Fibroblast of skin of right quadriceps (primary cell): ENCODE measurements at regions not wholly inside any gene's neighbourhood (a gene's known extent, or its start where the extent isn't known, plus 50 kb on each side); places are given as distances from the start of the nearest gene placed in this dataset.
"Not testable (repeated sequence)": the region's sequence is repeated elsewhere in the genome, so short reads cannot be mapped to it uniquely, and the experiment has no call there.

Experiments used
- DNase-seq: peaks from one replicate; pipeline ENCODE4 v3.0.0-alpha.2; 2013

DNA sequence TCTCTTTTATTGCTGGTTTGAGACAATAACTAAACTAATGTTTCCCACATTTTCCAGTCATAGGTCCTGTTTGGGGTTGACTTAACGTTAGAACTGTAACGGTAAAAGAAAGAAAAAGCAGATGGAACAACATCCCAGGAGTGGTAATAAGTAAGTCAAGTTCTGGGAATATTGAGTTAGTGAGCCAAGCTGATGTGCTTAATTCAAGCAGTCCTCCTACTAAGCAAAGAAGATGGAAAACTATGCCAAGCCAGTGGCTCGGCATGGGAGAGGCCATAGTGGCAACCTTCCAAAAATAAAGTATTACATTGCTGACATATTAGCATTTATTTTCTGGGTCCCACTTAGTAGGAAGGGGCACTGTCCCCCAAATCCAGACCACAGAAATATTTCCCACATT lies 161.7 kb upstream of the CDH5 start:
- peak; percentile 69 for DNase-seq

DNA sequence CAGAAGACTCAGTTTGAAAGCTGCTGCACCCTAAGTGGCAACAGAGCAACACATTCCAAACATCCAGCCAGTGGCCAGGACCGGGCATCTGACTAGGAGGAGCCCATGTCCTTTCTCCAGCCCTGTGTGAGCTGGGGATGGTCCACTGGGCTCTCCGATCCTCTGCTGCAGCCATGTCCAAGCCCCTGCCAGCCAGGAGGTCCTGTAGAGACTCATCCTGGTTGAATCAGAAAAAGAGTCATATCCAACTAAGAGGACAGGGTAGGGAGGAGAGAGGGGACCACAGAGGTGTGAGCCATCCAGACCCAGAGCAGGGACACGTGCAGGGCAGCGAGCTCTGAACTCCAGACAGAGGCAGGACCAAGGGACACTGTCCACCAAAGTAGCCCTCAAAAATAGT lies 163.0 kb upstream of the CDH5 start:
- DNase-seq: no peak

DNA sequence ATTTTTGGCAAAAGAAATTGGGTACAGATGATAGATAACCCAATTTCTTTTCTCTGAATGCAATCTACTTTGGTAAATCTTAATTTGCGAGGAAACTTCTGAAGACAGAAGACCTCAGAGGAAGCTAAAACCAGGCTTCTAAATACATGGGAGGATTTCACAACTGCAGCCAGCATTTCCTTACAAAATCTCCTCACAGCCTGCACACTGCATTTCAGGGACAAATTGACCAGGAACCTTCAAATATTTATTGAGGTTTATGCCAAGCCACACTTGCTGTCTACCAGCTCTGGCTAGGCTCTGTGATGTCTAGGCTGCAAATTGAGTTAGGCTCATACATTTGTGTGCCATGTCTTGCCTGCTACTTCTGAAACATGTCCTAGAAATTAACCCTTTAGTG lies 167.3 kb upstream of the CDH5 start:
- DNase-seq: no peak

DNA sequence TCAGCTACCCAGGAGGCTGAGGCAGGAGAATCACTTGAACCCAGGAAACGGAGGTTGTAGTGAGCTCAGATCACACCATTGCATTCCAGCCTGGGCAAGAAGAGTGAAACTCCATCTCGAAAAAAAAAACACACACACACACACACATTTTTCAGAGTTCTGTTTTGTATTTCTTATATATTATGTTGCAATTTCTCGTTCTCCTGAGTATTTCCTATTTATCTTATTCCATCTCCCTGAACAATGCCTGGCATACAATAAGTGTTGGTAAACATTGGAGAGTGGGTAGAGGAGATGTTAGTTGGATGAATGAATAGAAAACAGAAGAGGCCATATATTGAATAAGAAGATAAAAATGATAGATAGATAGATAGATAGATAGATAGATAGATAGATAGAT lies 167.8 kb upstream of the CDH5 start:
- DNase-seq: no peak

GRCh38 chr16:66197668-66198278 lies 168.7 kb upstream of the CDH5 start:
- no peak for DNase-seq

- DNase-seq: no peak
Observed at GRCh38 chr16:66196770-66197169, 169.7 kb upstream of the CDH5 start.

GRCh38 chr16:66194866-66195265 lies 171.6 kb upstream of the CDH5 start:
- no peak for DNase-seq

GRCh38 chr16:66193543-66194229 lies 172.8 kb upstream of the CDH5 start:
- DNase-seq: no peak

GRCh38 chr16:66190411-66190810 lies 176.1 kb upstream of the CDH5 start:
- DNase-seq: no peak

DNA sequence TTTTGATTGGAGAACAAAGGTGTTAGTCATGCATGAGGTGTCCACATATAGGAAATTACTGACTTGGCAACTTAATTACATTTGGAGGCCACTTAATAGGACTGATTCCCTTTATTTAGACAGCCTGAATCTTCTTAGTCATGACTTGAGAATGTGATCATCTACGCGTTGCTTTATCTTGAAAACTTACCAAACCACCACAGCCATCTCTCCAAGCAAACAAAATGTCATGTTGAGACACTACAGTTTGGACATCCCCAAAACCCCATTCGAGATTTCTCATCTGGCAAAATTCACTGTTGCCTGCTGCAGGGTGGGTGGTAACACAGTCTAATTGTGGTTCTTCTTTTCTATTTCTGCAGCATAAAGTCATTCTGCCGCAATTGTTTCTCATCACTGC lies 176.5 kb upstream of the CDH5 start:
- DNase-seq: peak; percentile 95

- DNase-seq: peak; percentile 77
Observed at GRCh38 chr16:66188917-66189725, 177.4 kb upstream of the CDH5 start.

- DNase-seq: no peak
Observed at GRCh38 chr16:66186251-66186785, 180.2 kb upstream of the CDH5 start.

DNA sequence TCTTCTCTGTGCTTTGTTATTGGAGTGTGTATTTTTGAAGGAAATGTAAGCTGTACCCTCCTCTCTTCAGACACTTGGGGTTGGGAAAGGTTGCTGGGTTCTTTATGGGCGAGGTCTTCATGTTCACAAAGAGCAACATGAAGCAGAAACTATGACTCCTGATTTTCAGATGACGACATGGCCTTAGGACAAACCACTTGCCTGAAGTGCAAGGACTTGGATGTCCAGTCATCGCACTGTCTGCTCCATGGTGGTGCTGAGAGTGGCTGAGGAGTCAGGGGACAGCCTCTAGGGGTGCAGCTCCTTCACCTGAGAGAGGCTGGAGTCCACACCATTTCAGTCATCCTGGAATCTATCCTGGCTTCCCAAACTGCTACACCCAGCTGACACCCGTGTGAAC lies 183.9 kb upstream of the CDH5 start:
- no peak for DNase-seq

DNA sequence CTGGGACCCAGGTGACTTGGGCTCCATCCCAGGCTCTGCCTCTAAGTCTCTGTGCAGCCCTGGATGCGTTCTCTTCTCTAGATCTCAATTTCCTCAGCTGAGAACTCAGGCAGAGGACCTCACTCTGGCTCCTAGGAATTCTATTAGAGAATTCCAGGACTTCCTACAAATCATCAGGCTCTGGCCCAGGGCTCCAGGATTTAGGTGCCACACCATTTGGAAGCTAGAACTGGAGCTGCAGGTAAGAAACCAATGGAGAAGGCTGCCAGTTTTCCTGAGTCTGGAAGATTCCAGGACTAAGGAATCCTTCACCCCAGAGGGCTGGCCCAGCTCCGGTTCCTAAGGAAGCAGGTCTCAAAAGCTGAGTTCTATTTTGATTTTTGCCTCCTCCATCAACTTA lies 189.8 kb upstream of the CDH5 start:
- DNase-seq: no peak

GRCh38 chr16:66176111-66176510 lies 190.4 kb upstream of the CDH5 start:
- no peak for DNase-seq

GRCh38 chr16:66175636-66176035 lies 190.9 kb upstream of the CDH5 start:
- DNase-seq: no peak

GRCh38 chr16:66175058-66175457 lies 191.4 kb upstream of the CDH5 start:
- DNase-seq: no peak

DNA sequence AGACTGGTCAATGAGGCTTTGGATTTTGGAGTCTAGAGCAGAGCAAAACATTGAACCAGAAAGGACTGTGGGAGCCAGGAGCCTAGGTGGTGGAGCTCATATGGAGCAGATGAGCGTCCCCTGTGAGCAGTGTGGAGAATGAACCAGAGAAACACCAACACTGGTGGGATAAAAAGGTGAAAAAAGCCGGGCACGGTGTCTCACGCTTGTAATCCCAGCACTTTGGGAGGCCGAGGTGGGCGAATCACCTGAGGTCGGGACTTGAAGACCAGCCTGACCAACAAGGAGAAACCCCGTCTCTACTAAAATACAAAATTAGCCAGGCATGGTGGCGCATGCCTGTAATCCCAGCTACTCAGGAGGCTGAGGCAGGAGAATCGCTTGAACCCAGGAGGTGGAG lies 192.7 kb upstream of the CDH5 start:
- DNase-seq: not testable (repeated sequence)

GRCh38 chr16:66173181-66173580 lies 193.3 kb upstream of the CDH5 start:
- not testable (repeated sequence) for DNase-seq

DNA sequence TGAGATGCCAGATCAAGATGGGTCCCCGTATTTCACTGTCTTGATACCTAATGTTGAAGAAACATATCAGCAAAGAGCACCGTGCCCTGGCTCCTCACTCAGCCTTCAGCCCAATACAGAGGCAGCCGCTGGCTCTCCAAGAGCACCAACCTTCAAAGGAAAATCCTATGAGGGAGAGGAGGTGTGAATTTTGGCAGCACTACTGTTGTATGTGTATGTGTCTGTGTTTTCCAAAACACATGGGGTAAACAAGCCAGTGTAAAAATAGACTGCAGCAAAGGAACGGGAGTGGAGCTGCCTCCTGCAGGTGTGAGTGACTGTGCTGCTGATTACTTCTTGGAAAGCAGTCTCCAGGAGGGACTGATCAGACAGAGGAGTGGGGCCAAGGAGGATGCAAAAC lies 194.0 kb upstream of the CDH5 start:
- no peak for DNase-seq

GRCh38 chr16:66171578-66171977 lies 194.9 kb upstream of the CDH5 start:
- no peak for DNase-seq

DNA sequence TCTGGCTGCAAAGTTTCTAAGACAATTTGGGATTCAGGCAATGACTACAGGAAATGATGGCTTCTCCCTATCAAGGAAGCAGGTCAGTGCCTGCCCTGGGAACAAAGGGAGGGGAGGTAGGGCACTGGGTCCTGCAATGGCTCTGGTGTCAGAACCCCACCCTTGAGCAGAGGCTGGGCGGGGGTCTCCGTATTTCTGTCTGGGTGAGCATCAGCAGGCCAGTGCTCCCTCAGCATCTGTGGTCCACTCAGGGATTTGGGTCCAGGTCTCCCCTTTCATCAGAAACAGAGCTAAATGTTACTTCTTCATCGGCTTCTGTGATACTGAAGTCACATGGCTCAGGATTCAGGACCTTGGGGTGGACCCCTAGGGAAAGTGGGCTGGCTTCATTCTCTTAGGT lies 195.5 kb upstream of the CDH5 start:
- DNase-seq: no peak

DNA sequence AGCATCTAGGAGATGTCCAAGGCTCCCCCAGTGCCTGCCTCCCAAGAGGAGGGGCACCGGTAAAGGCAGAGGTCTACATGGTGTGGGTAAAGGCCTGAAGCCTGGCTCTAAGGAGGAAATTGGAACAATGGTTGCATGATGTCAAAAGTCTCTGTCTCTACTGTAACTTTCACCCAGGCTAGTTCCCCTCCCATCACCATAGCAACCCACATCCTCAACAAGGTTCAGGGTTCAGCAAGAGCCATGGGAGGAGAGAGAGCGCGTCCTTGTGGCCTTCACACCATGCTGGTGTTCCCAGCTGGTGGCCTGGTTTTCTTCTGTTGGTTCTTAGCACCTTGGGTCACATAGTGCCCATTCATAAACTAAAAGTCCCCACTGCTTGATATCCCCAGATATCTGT lies 196.7 kb upstream of the CDH5 start:
- no peak for DNase-seq

DNA sequence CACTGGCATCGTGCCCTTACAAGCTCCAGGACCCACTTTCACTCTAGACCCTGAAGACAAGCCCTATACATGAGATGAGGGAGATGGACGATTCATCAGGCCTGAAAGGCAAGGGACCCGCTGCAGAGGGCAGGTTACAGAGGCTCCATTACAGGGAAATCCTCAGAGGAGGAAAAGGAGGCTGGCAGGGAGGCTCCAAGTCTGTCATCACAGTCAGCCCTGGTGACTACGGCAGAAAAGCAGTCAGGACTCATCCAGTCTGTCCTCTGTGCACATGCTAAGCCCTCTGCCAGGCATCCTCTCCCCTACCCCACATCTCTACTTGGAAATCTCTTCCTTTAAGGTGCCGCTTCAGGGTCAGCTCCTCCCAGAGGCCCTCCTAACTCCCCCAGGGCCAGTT lies 197.7 kb upstream of the CDH5 start:
- DNase-seq: no peak
